ENCODE measurements at regions not wholly inside any gene's neighbourhood (a gene's known extent, or its start where the extent isn't known, plus 50 kb on each side); places are given as distances from the start of the nearest gene placed in this dataset.
A peak's percentile ranks its signal among the peaks of the same experiment; 100 is the strongest.

DNA sequence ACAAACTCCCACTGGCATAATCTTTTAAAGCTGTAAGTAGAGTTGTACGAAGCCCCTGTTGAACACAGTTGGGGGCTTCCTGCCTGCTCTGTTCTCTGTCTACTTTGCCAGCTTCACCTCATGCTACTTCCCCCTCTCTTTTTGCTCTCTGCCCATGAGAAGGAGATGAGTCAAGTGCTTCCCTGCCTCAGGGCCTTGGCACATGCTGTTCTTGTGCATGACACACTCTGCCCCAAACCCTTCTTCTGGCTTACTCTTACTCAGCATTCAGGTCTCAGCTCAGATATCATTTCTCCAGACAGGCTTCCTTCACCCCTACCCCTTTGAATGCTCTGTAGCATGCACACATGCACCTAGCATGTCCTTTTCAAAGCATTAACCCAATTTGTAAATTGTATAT lies 208.8 kb downstream of the FOXD2 start:
- H3K36me3 ChIP-seq, result no peaks in the 10 kb centered on the region
- H3K27me3 ChIP-seq, result no peaks in the 10 kb centered on the region
- peaks cover 0 to 14% (median 1%) of the 10 kb centered on the region in 4 donors for H3K4me1 ChIP-seq
- H3K9me3 ChIP-seq, result no peaks in the 10 kb centered on the region
- no peak for DNase-seq
- H3K4me3 ChIP-seq, result no peak overlapping the region
- TF ChIP-seq POLR2A (IDR thresholded peaks at IDR 0.05), result no peak
- TF ChIP-seq, protein P1, sequence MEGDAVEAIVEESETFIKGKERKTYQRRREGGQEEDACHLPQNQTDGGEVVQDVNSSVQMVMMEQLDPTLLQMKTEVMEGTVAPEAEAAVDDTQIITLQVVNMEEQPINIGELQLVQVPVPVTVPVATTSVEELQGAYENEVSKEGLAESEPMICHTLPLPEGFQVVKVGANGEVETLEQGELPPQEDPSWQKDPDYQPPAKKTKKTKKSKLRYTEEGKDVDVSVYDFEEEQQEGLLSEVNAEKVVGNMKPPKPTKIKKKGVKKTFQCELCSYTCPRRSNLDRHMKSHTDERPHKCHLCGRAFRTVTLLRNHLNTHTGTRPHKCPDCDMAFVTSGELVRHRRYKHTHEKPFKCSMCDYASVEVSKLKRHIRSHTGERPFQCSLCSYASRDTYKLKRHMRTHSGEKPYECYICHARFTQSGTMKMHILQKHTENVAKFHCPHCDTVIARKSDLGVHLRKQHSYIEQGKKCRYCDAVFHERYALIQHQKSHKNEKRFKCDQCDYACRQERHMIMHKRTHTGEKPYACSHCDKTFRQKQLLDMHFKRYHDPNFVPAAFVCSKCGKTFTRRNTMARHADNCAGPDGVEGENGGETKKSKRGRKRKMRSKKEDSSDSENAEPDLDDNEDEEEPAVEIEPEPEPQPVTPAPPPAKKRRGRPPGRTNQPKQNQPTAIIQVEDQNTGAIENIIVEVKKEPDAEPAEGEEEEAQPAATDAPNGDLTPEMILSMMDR (IDR thresholded peaks at IDR 0.05), result no peak
- no peak overlapping the region for H3K27ac ChIP-seq

DNA sequence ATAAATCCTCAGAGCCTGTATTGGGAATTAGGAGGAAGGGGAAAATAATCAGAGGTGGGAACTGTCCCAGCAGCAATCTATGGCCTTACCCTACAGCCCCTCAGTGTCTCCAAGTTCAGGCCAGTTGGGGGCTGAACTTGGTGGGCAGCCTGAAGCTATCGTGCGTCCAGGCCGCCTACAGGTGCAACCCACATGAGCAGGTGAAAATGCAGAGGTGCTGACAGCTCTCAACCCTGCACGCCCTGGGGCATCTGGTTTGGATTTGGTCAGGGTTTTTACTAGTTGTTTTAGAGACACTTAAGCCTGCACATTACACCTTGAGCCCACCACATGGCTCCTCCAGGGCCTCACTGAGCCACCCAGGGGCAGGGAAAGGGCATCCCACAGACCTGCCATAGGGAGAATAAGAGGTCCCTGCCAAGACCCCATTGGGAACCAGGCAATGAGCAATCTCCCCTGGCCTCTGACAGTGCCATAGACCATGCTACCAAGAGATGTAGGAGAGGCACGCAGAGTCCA lies 209.5 kb downstream of the FOXD2 start:
- TF ChIP-seq, protein P1 (IDR thresholded peaks at IDR 0.05), result no peak
- TF ChIP-seq POLR2A (IDR thresholded peaks at IDR 0.05), result no peak
- H3K36me3 ChIP-seq, result no peaks in the 10 kb centered on the region
- no peak overlapping the region for H3K27ac ChIP-seq
- peaks cover 0 to 21% (median 1%) of the 10 kb centered on the region in 4 donors for H3K4me1 ChIP-seq
- no peak overlapping the region for H3K4me3 ChIP-seq
- no peaks in the 10 kb centered on the region for H3K27me3 ChIP-seq
- no peaks in the 10 kb centered on the region for H3K9me3 ChIP-seq
- DNase-seq, result no peak

DNA sequence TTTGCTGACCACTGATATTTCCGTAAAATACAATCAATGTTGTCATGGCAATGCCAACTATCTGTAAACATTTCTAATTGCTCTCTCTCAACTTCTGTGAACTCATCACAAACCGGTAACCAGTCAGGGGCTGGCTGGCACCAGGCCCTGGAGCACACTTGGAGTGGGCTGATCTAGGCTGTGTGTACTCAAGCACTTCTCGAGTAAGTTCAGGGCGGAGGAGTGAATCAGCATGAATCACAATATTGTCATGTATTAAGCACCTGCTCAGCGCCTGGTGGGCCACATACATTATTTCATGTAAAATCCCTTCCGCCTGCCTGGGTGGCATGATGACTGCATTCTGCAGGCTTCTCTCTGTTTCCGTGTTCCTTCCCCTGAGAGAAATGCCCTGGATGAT lies 212.4 kb downstream of the FOXD2 start:
- TF ChIP-seq POLR2A (IDR thresholded peaks at IDR 0.05), result no peak
- TF ChIP-seq, protein P1 (IDR thresholded peaks at IDR 0.05), result peak in 3 of 6 experiments; percentile 9 to 16 (median 9)
- H3K9me3 ChIP-seq, result no peaks in the 10 kb centered on the region
- H3K27me3 ChIP-seq, result no peaks in the 10 kb centered on the region
- no peaks in the 10 kb centered on the region for H3K36me3 ChIP-seq
- peak in 2 of 3 donors; percentile 78 to 82 for DNase-seq
- H3K4me1 ChIP-seq, result peaks cover 0 to 25% (median 1%) of the 10 kb centered on the region in 4 donors
- H3K27ac ChIP-seq, result peak overlapping the region in 3 of 4 donors; percentile 64 to 89 (median 82)
- H3K4me3 ChIP-seq, result no peak overlapping the region

DNA sequence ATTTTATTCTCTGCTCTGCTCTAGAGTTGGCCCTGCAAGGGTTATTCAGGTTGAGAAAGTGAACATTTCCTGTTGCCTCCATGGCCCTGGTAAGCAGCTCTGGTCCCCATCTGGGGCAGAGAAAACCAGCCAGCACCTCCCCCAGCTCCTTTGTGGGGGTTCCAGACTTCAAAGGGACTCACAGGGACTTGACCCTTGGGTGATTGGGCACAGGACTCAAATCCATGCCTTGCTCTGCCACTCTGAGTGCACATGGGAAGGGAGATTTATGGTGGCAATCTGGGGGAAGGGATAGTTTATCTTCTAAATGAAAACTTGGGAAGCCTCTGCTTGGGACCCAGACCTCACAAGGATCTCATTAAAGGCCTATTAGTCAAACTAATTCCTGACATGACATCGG lies 212.8 kb downstream of the FOXD2 start:
- TF ChIP-seq, protein P1 (IDR thresholded peaks at IDR 0.05), result no peak
- no peak for TF ChIP-seq POLR2A (IDR thresholded peaks at IDR 0.05)
- Histone ChIP-seq H3K27me3 (no peaks in the 10 kb centered on the region), H3K27ac (peak overlapping the region in 3 of 4 donors; percentile 64 to 89 (median 82)), H3K9me3 (no peaks in the 10 kb centered on the region), H3K4me3 (no peak overlapping the region), H3K36me3 (no peaks in the 10 kb centered on the region), H3K4me1 (peaks cover 0 to 25% (median 1%) of the 10 kb centered on the region in 4 donors)
- DNase-seq, result no peak

DNA sequence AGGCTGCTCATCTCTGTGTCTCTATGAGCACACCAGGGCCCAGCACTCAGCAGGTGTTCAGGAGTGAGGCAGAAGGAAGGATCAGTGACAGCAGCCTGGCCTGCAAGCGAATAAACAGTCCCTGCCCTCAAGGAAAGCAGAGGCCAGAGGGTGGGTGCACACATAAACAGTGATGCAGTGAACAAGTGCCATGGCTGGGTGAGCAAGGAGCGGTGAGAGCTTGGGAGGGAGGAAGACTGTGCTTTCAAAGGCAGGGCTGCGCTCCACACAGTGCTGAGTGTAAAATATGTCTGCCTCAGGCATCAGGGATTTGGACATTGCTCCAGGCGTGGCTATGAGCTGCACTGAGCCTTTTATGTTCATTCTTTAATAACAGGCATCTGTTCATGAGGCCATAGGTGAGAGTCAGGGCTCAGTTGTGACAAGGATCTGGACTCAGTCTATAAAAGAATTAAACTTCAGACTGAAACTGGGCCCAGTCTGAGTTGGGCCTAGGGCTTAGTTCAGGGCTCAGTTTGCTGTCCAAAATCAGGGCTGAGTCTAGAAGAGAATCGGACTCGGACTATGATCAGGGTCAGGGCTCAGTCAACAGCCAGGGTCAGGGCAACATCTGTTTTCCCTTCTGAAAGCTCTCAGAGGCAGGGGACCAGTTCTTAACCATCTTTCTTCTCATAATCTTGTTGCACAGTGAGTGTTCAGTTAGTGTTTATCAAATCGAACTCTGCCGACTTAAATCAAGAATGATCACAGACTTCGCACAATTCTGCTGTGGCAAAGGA lies 213.7 kb downstream of the FOXD2 start:
- TF ChIP-seq POLR2A (IDR thresholded peaks at IDR 0.05), result no peak
- TF ChIP-seq, protein P1 (IDR thresholded peaks at IDR 0.05), result no peak
- Histone ChIP-seq H3K4me1 (peaks cover 0 to 25% (median 1%) of the 10 kb centered on the region in 4 donors), H3K4me3 (no peak overlapping the region), H3K36me3 (no peaks in the 10 kb centered on the region), H3K27me3 (no peaks in the 10 kb centered on the region), H3K9me3 (no peaks in the 10 kb centered on the region), H3K27ac (peak overlapping the region in 3 of 4 donors; percentile 64 to 89 (median 82))
- DNase-seq, result peak in 2 of 3 donors; percentile 79 to 85

Data from Peyer's patch (tissue), 4 donors.